HL-60 (cell line): ENCODE measurements at regions not wholly inside any gene's neighbourhood (a gene's known extent, or its start where the extent isn't known, plus 50 kb on each side); places are given as distances from the start of the nearest gene placed in this dataset.

Experiments used
- CTCF ChIP-seq: IDR thresholded peaks from one replicate; pipeline ENCODE4 v1.5.1; 2011; ENCODE audit warnings: low read length, control low read depth, inconsistent platforms; ENCODE audit not compliant: insufficient read depth
- REST ChIP-seq: IDR thresholded peaks from 2 replicates; pipeline ENCODE4 v1.6.1; 2012; ENCODE audit warnings: low read depth; ENCODE audit not compliant: insufficient replicate concordance

- TF ChIP-seq CTCF: no peak
- TF ChIP-seq REST: no peak
These were observed 61.8 kb upstream of the IKZF2 start for GRCh38 chr2:213213186-213213585.
